ENCODE measurements at regions not wholly inside any gene's neighbourhood (a gene's known extent, or its start where the extent isn't known, plus 50 kb on each side); places are given as distances from the start of the nearest gene placed in this dataset.
"Not testable (repeated sequence)": the region's sequence is repeated elsewhere in the genome, so short reads cannot be mapped to it uniquely, and the experiment has no call there.

GRCh38 chr5:89071941-89072331, 189.0 kb upstream of the MEF2C start:
- DNase-seq (ENCODE audit: low spot score), result no peak

GRCh38 chr5:89071101-89071940, 188.3 kb upstream of the MEF2C start:
- DNase-seq (ENCODE audit: low spot score), result no peak

- no peak for DNase-seq (ENCODE audit: low spot score)
Measured at GRCh38 chr5:89069591-89069990, 186.6 kb upstream of the MEF2C start.

GRCh38 chr5:89067362-89067761, 184.4 kb upstream of the MEF2C start:
- DNase-seq (ENCODE audit: low spot score), result no peak

GRCh38 chr5:89065919-89066318, 182.9 kb upstream of the MEF2C start:
- DNase-seq (ENCODE audit: low spot score), result no peak

- DNase-seq (ENCODE audit: low spot score), result no peak
Measured at GRCh38 chr5:89064736-89065135, 181.8 kb upstream of the MEF2C start.

- DNase-seq (ENCODE audit: low spot score), result no peak
Measured at GRCh38 chr5:89064054-89064453, 181.1 kb upstream of the MEF2C start.

- DNase-seq (ENCODE audit: low spot score), result no peak
Measured at GRCh38 chr5:89060768-89061167, 177.8 kb upstream of the MEF2C start.

GRCh38 chr5:89059274-89059673, 176.3 kb upstream of the MEF2C start:
- DNase-seq (ENCODE audit: low spot score), result no peak

- DNase-seq (ENCODE audit: low spot score), result no peak
Measured at GRCh38 chr5:89055695-89056085, 172.7 kb upstream of the MEF2C start.

- no peak for DNase-seq (ENCODE audit: low spot score)
Measured at GRCh38 chr5:89055015-89055694, 172.2 kb upstream of the MEF2C start.

- DNase-seq (ENCODE audit: low spot score), result no peak
Measured at GRCh38 chr5:89053547-89053946, 170.6 kb upstream of the MEF2C start.

- not testable (repeated sequence) for DNase-seq (ENCODE audit: low spot score)
Measured at GRCh38 chr5:89050062-89050461, 167.1 kb upstream of the MEF2C start.

- peak; percentile 57 for DNase-seq (ENCODE audit: low spot score)
Measured at GRCh38 chr5:89047571-89047970, 164.6 kb upstream of the MEF2C start.

GRCh38 chr5:89045216-89045615, 162.2 kb upstream of the MEF2C start:
- DNase-seq (ENCODE audit: low spot score), result no peak

GRCh38 chr5:89044674-89045200, 161.8 kb upstream of the MEF2C start:
- DNase-seq (ENCODE audit: low spot score), result no peak

GRCh38 chr5:89043676-89044075, 160.7 kb upstream of the MEF2C start:
- DNase-seq (ENCODE audit: low spot score), result no peak

GRCh38 chr5:89042746-89043145, 159.8 kb upstream of the MEF2C start:
- no peak for DNase-seq (ENCODE audit: low spot score)

- DNase-seq (ENCODE audit: low spot score), result no peak
Measured at GRCh38 chr5:89041976-89042375, 159.0 kb upstream of the MEF2C start.

GRCh38 chr5:89041249-89041779, 158.3 kb upstream of the MEF2C start:
- no peak for DNase-seq (ENCODE audit: low spot score)

- DNase-seq (ENCODE audit: low spot score), result peak; percentile 56
Measured at GRCh38 chr5:89036704-89037489, 153.9 kb upstream of the MEF2C start.

- DNase-seq (ENCODE audit: low spot score), result no peak
Measured at GRCh38 chr5:89036166-89036565, 153.2 kb upstream of the MEF2C start.

Measured in AG08395 (cell line).